BJ (cell line): ENCODE measurements at regions not wholly inside any gene's neighbourhood (a gene's known extent, or its start where the extent isn't known, plus 50 kb on each side); places are given as distances from the start of the nearest gene placed in this dataset.
"Not testable (repeated sequence)": the region's sequence is repeated elsewhere in the genome, so short reads cannot be mapped to it uniquely, and the experiment has no call there.

Experiments
- CTCF ChIA-PET: fragments of 350-600 bp; formaldehyde crosslinking; extraction: SDS; loops from one replicate; lab custom pipeline; 2021; ENCODE audit warnings: antibody characterized with exemption, inconsistent platforms; lab: Yijun Ruan, JAX
- POLR2A ChIA-PET: fragments of 300-600 bp; sonication (Branson Sonifier 250); formaldehyde crosslinking; extraction: SDS; loops from one replicate; lab custom pipeline; 2021; ENCODE audit warnings: antibody characterized with exemption; lab: Charles Lee
- DNase-seq: peaks from one replicate; pipeline ENCODE4 v3.0.0-alpha.2; 2011; ENCODE audit warnings: low read depth
- H3K27me3 ChIP-seq: 2 replicates; pipeline ENCODE4 v1.6.0; 2011; ENCODE audit warnings: low read length; ENCODE audit not compliant: control insufficient read depth, insufficient read depth
- H3K36me3 ChIP-seq: 2 replicates; pipeline ENCODE4 v1.5.1; 2011; ENCODE audit warnings: low read length; ENCODE audit not compliant: control insufficient read depth, insufficient read depth
- H3K4me3 ChIP-seq: 2 replicates; pipeline ENCODE4 v1.5.1; 2011; ENCODE audit warnings: low read depth, mild to moderate bottlenecking, control low read depth, low read length
- CTCF ChIP-seq: IDR thresholded peaks from 2 replicates; pipeline ENCODE4 v1.5.1; 2011; ENCODE audit warnings: low read depth, mild to moderate bottlenecking, control low read depth, inconsistent platforms, low read length, moderate library complexity; ENCODE audit not compliant: insufficient read depth

DNA sequence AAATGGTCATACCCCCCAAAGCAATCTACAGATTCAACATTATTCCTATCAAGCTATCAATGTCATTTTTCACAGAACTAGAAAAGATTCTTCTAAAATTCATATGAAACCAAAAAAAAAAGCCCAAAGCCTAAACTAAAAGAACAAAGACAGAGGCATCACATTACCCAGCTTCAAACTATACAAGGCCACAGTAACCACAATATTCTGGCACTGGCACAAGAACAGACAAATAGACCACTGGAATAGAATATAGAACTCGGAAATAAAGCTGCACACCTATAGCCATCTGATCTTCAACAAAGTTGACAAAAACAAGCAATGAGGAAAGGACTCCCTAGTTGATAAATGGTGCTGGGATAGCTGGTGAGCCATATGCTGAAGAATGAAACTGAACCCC is 89.2 kb upstream of the PCED1B start:
- TF ChIP-seq CTCF = no peak
- ChIA-PET CTCF (no interaction called here), POLR2A (no interaction called here)
- H3K36me3 ChIP-seq = no peaks in the 10 kb centered on the region
- DNase-seq = no peak
- H3K27me3 ChIP-seq = no peaks in the 10 kb centered on the region
- no peak overlapping the region for H3K4me3 ChIP-seq

DNA sequence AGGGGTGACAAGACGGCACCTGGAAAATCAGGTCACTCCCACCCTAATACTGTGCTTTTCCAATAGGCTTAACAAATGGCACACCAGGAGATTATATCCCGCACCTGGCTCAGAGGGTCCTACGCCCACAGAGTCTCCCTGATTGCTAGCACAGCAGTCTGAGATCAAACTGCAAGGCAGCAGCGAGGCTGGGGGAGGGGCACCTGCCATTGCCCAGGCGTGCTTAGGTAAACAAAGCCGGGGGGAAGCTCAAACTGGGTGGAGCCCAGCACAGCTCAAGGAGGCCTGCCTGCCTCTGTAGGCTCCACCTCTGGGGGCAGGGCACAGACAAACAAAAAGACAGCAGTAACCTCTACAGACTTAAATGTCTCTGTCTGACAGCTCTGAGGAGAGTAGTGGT is 87.4 kb upstream of the PCED1B start:
- DNase-seq, POLR2A ChIA-PET, H3K4me3 ChIP-seq, H3K36me3 ChIP-seq, H3K27me3 ChIP-seq: not testable (repeated sequence)
- CTCF ChIA-PET = interaction anchor here (1.4 kb wide), 1 partner anchor 8 kb away, joined by 4 read pairs; no protein-coding TSS in a partner anchor

DNA sequence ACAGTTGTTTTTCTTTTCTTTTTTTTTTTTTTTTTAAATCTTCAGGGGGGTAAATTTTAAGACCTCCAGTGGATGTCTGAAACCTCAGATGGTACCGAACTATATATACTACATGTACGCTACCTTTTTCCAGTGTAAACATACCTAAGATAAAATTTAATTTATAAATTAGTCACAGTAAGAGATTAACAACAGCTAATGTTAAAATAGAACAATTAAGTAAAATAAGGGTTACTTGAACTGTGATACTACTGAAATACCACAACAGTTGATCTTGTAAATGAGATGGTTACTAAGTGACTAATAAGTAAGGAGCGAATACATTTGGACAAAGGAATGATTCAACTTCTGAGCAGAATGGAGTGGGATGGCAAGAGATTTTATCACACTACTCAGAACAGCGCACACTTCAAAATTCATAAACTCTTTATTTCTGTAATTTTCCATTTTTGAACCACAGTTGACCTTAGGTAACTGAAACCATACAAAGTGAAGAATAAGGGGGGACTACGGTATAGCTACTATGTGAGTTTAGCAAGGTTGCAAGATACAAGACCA is 80.5 kb upstream of the PCED1B start:
- ChIA-PET POLR2A (no interaction called here), CTCF (no interaction called here)
- H3K4me3 ChIP-seq = no peak overlapping the region

DNA sequence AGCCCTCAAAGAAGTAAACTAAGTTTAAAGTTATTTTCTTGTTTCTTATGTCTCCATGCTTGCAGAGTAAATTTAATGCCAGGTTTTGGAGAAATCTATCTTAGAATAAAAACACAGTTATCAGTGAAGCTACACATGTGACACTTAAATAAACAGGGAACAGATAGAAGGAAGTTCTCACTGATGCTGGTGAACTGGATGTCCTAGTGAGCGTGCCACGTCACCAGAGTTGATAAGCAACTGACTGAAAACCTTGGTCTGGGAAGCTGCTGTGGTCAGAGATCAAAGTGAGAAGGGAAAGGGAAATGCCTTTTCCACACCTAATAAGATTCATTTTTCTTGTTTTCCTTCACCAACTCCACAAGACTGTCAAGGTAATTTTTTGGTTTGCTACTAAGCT is 74.8 kb upstream of the PCED1B start:
- no peak for TF ChIP-seq CTCF
- DNase-seq = no peak
- CTCF ChIA-PET = interaction anchor here (0.6 to 1.4 kb wide), 4 partner anchors 15 to 1057 kb away, joined by 3 read pairs; no protein-coding TSS in a partner anchor
- H3K27me3 ChIP-seq = no peaks in the 10 kb centered on the region
- no peak overlapping the region for H3K4me3 ChIP-seq
- POLR2A ChIA-PET = no interaction called here
- H3K36me3 ChIP-seq = no peaks in the 10 kb centered on the region

More for the DNA sequence above, 80.5 kb upstream of the PCED1B start:
- Histone ChIP-seq H3K36me3 (no peaks in the 10 kb centered on the region), H3K27me3 (no peaks in the 10 kb centered on the region)
- peak; percentile 75 for DNase-seq
- TF ChIP-seq CTCF = no peak

DNA sequence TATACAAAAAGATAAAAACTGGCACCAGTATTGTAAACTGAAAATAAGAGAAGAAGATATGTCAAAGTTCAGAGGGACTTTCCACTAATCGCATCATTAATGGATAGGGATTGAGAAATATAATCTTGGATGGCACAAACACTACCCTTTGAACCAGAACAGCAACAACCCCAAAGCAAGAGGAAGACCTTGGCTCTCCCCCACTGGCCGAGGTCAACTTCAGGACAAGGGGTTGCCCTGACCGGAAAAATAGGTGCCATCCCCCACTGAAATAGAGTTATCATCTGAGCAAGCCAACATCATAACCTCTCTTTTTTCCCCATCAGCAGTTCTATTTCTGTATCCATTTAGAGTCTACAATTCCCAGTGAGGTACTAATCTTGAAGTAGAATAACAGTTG is 72.4 kb upstream of the PCED1B start:
- POLR2A ChIA-PET = no interaction called here
- H3K36me3 ChIP-seq = no peaks in the 10 kb centered on the region
- no peak overlapping the region for H3K4me3 ChIP-seq
- DNase-seq = no peak
- CTCF ChIA-PET = no interaction called here
- no peaks in the 10 kb centered on the region for H3K27me3 ChIP-seq
- no peak for TF ChIP-seq CTCF

- no peak for DNase-seq
- Histone ChIP-seq H3K4me3 (no peak overlapping the region), H3K27me3 (no peaks in the 10 kb centered on the region), H3K36me3 (no peaks in the 10 kb centered on the region)
- CTCF ChIA-PET = no interaction called here
- POLR2A ChIA-PET = no interaction called here
- TF ChIP-seq CTCF = no peak
Observed at GRCh38 chr12:47012552-47012951, 66.9 kb upstream of the PCED1B start.
